HepG2 (cell line): ENCODE measurements at regions not wholly inside any gene's neighbourhood (a gene's known extent, or its start where the extent isn't known, plus 50 kb on each side); places are given as distances from the start of the nearest gene placed in this dataset.

Experiments used
- ATAC-seq: fragments of 200-7000 bp; cut with Tn5 transposase; 3 replicates; pipeline ENCODE4 v1.9.1; 2020; ENCODE audit warnings: mild to moderate bottlenecking, moderate library complexity
- BruUV-seq: library from RNA; stranded (reverse); fragments of 400-500 nt; replicated peaks from 2 replicates; lab custom pipeline; 2021; lab: Mats Ljungman, UMichigan
- CTCF ChIA-PET: fragments of 300-600 bp; formaldehyde crosslinking; extraction: SDS; loops from one replicate; lab custom pipeline; 2021; ENCODE audit warnings: low total read pairs, inconsistent platforms, low intra/inter-chr PET ratio; lab: Yijun Ruan, JAX
- POLR2A ChIA-PET: fragments of 350-600 bp; sonication (Branson Sonifier 250); formaldehyde crosslinking; loops from one replicate; lab custom pipeline; 2020; ENCODE audit warnings: antibody characterized with exemption, inconsistent platforms; lab: Yijun Ruan, JAX
- DNase-seq: peaks from one replicate; pipeline ENCODE4 v3.0.0-alpha.2; 2015; ENCODE audit warnings: low spot score
- FAIRE-seq: peaks from 3 replicates; lab custom pipeline; 2011; peaks lifted over from hg19 to GRCh38; lab: Jason Lieb, UNC
- H2AFZ ChIP-seq: one replicate; pipeline ENCODE4 v1.6.1; 2011; ENCODE audit warnings: low read length, inconsistent platforms
- H3K27ac ChIP-seq: fragments of 300-600 bp; 3 replicates; pipeline ENCODE4 v1.8.0; 2011; ENCODE audit warnings: mixed run types, mild to moderate bottlenecking, mixed read lengths, low read length, inconsistent platforms; ENCODE audit not compliant: insufficient read depth; ENCODE audit errors: extremely low read length
- H3K27me3 ChIP-seq, 2 experiments: fragments of 200-600 bp in 1 of 2; 2 replicates in 1 of 2; 3 replicates in 1 of 2; pipeline versions ENCODE4 v1.6.0 to v1.8.0; 2011; ENCODE audit warnings: low read length in 2 of 2, mild to moderate bottlenecking in 2 of 2, moderate library complexity in 2 of 2, inconsistent platforms in 1 of 2; ENCODE audit not compliant: insufficient read depth in 2 of 2, control insufficient read depth in 1 of 2
- H3K36me3 ChIP-seq, 2 experiments: fragments of 200-600 bp in 1 of 2; replicated peaks in 1 of 2; 2 replicates in 1 of 2; 3 replicates in 1 of 2; pipeline versions ENCODE4 v1.5.1 to v1.8.0; 2011; ENCODE audit warnings: low read length in 2 of 2, inconsistent platforms in 1 of 2; ENCODE audit not compliant: insufficient read depth in 2 of 2, control insufficient read depth in 1 of 2
- H3K4me1 ChIP-seq: 2 replicates; pipeline ENCODE4 v1.5.1; 2012; ENCODE audit warnings: low read length, inconsistent platforms; ENCODE audit not compliant: insufficient read depth
- H3K4me2 ChIP-seq: 2 replicates; pipeline ENCODE4 v1.6.0; 2011; ENCODE audit warnings: low read depth, low read length, inconsistent platforms
- H3K4me3 ChIP-seq, 3 experiments: fragments of 200-600 bp in 1 of 3; sonication (generic), shearing (Covaris generic) in 1 of 3; replicated peaks in 1 of 3; 2 replicates each; pipeline ENCODE4 v1.5.1; 2011 to 2016; ENCODE audit warnings: low read length in 3 of 3, inconsistent platforms in 2 of 3, low read depth in 2 of 3, mild to moderate bottlenecking in 2 of 3, control low read depth in 1 of 3, mixed read lengths in 1 of 3; ENCODE audit not compliant: insufficient read depth in 1 of 3
- H3K79me2 ChIP-seq: one replicate; pipeline ENCODE4 v1.6.1; 2011; ENCODE audit warnings: low read length, inconsistent platforms; ENCODE audit not compliant: insufficient read depth
- H3K9ac ChIP-seq: 2 replicates; pipeline ENCODE4 v1.6.0; 2011; ENCODE audit warnings: mild to moderate bottlenecking, low read depth, low read length, inconsistent platforms; ENCODE audit not compliant: insufficient read depth
- H3K9me3 ChIP-seq: 2 replicates; pipeline ENCODE4 v1.5.1; 2012; ENCODE audit warnings: mild to moderate bottlenecking, low read length
- H4K20me1 ChIP-seq: 2 replicates; pipeline ENCODE4 v1.6.0; 2011; ENCODE audit warnings: inconsistent platforms, mild to moderate bottlenecking, low read length, moderate library complexity; ENCODE audit not compliant: insufficient read depth
- FOXK2 ChIP-seq: fragments of 450-650 bp; IDR thresholded peaks from 2 replicates; pipeline ENCODE4 v1.6.1; 2016
- FOXP1 ChIP-seq, 2 experiments: fragments of 450-650 bp in 1 of 2; IDR thresholded peaks; 2 replicates each; pipeline ENCODE4 v1.6.1; 2017 to 2018; ENCODE audit warnings: antibody characterized with exemption in 1 of 2
- HCFC1 ChIP-seq: fragments of 150-350 bp; IDR thresholded peaks from 2 replicates; pipeline ENCODE4 v1.6.1; 2014; ENCODE audit warnings: low read depth, low read length
- HOXD1 ChIP-seq: sonication (generic); formaldehyde crosslinking; IDR thresholded peaks from 2 replicates; pipeline ENCODE4 v1.5.0; 2020; ENCODE audit warnings: missing genetic modification reagents
- NR2C2 ChIP-seq: sonication (generic); formaldehyde crosslinking; IDR thresholded peaks from 2 replicates; pipeline ENCODE4 v1.4.0; 2020; ENCODE audit warnings: missing genetic modification reagents, mild to moderate bottlenecking, moderate library complexity, borderline replicate concordance
- PHB2 ChIP-seq: fragments of 450-650 bp; IDR thresholded peaks from 2 replicates; pipeline ENCODE4 v1.6.1; 2018; ENCODE audit not compliant: partially characterized antibody
- PPARG ChIP-seq: conservative IDR thresholded peaks from 2 replicates; pipeline ENCODE4 v1.6.1; 2016; ENCODE audit warnings: missing biosample characterization, missing genetic modification reagents
- RXRA ChIP-seq: sonication (generic); formaldehyde crosslinking; IDR thresholded peaks from 2 replicates; pipeline ENCODE4 v1.5.1; 2020; ENCODE audit warnings: missing genetic modification reagents
- SRF ChIP-seq: IDR thresholded peaks from 2 replicates; pipeline ENCODE4 v1.6.1; 2011; ENCODE audit warnings: mild to moderate bottlenecking, low read depth, low read length, moderate library complexity
- TMF1 ChIP-seq: sonication (generic); formaldehyde crosslinking; IDR thresholded peaks from 2 replicates; pipeline ENCODE4 v1.8.1; 2022; ENCODE audit warnings: low read depth, missing genetic modification reagents
- ZC3H13 ChIP-seq: sonication (generic); formaldehyde crosslinking; IDR thresholded peaks from 2 replicates; pipeline ENCODE4 v1.8.1; 2023; ENCODE audit warnings: mild to moderate bottlenecking, missing genetic modification reagents, moderate library complexity
- ZKSCAN1 ChIP-seq: fragments of 150-350 bp; IDR thresholded peaks from 2 replicates; pipeline ENCODE4 v1.6.1; 2014; ENCODE audit warnings: low read length
- ZNF224 ChIP-seq: sonication (generic); formaldehyde crosslinking; IDR thresholded peaks from 2 replicates; pipeline ENCODE4 v1.5.0; 2020; ENCODE audit warnings: mild to moderate bottlenecking, missing genetic modification reagents
- ZNF282 ChIP-seq: fragments of 450-650 bp; IDR thresholded peaks from 2 replicates; pipeline ENCODE4 v1.6.1; 2018; ENCODE audit not compliant: partially characterized antibody
- ZNF430 ChIP-seq: sonication (generic); formaldehyde crosslinking; IDR thresholded peaks from 2 replicates; pipeline ENCODE4 v1.9.0; 2021; ENCODE audit warnings: mild to moderate bottlenecking, missing genetic modification reagents
- WGBS: methylation state at CpG from one replicate; pipeline ENCODE4 v1.1.6; 2017; ENCODE audit warnings: low lambda C conversion rate; 5-methylcytosine and 5-hydroxymethylcytosine counted together
- in situ Hi-C: cut with HindIII; loops from 2 replicates; pipeline ENCODE4 v1.10.0; 2017; ENCODE audit warnings: low pct_unique_long_range_greater_than_20kb; ENCODE audit not compliant: extremely low pct_ligation_motif_present
- intact Hi-C: fragments of 100-400 bp; cut with micrococcal nuclease; formaldehyde crosslinking; loops from one replicate; pipeline ENCODE4 v1.10.0; 2022; ENCODE audit not compliant: unreplicated experiment
- TF ChIP-seq, protein P1 (sequence below): sonication (generic); formaldehyde crosslinking; IDR thresholded peaks from 2 replicates; pipeline ENCODE4 v1.4.0; 2020; ENCODE audit warnings: mild to moderate bottlenecking, missing genetic modification reagents
- TF ChIP-seq, protein P2 (sequence below): sonication (generic); formaldehyde crosslinking; IDR thresholded peaks from 2 replicates; pipeline ENCODE4 v1.5.0; 2020; ENCODE audit warnings: mild to moderate bottlenecking, missing genetic modification reagents, moderate library complexity
- TF ChIP-seq, protein P3 (sequence below): sonication (generic); formaldehyde crosslinking; IDR thresholded peaks from 2 replicates; pipeline ENCODE4 v1.8.0; 2023; ENCODE audit warnings: mild to moderate bottlenecking, missing genetic modification reagents

DNA sequence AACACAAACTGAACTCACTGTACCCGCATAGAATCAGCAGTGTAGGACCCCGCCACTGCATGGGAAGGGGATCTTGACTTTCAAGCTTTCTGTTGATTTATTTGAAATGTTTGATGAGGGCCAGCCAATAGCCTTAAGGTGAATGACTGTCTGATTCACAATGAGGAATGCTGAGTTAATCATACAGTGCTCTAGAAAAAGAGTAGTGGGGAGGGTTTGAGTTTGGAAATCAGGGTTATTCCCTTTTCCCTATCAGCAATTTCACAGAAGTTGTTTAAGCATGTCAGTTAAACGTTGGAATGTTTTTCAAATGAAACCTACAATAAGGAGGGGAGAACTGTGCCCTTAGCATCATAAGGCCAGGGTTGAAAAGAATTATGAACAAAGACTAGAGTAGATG, 937.5 kb downstream of the GRID1 start:
- H4K20me1 ChIP-seq = no peaks in the 10 kb centered on the region
- DNase-seq = no peak
- ChIA-PET POLR2A (no interaction called here), CTCF (no interaction called here)
- no peak overlapping the region for H3K4me3 ChIP-seq
- intact Hi-C loops = no loop called here
- H3K4me1 ChIP-seq = no peaks in the 10 kb centered on the region
- H3K9me3 ChIP-seq = no peaks in the 10 kb centered on the region
- WGBS = 18% methylated on average over 3 of the region's 3 CpGs
- FAIRE-seq = no peak
- no peaks in the 10 kb centered on the region; a peak in 1 of 5 replicates for H3K27me3 ChIP-seq
- H2AFZ ChIP-seq = no peak overlapping the region
- H3K36me3 ChIP-seq = no peaks in the 10 kb centered on the region
- ATAC-seq = no peak
- no peak for TF ChIP-seq NR2C2 (CRISPR knock-in tag)
- no peak for TF ChIP-seq PPARG (CRISPR knock-in tag)
- no peak for TF ChIP-seq ZNF224 (CRISPR knock-in tag)
- TF ChIP-seq RXRA (CRISPR knock-in tag) = no peak
- TF ChIP-seq SRF = no peak
- no peak for TF ChIP-seq PHB2
- TF ChIP-seq, protein P1, sequence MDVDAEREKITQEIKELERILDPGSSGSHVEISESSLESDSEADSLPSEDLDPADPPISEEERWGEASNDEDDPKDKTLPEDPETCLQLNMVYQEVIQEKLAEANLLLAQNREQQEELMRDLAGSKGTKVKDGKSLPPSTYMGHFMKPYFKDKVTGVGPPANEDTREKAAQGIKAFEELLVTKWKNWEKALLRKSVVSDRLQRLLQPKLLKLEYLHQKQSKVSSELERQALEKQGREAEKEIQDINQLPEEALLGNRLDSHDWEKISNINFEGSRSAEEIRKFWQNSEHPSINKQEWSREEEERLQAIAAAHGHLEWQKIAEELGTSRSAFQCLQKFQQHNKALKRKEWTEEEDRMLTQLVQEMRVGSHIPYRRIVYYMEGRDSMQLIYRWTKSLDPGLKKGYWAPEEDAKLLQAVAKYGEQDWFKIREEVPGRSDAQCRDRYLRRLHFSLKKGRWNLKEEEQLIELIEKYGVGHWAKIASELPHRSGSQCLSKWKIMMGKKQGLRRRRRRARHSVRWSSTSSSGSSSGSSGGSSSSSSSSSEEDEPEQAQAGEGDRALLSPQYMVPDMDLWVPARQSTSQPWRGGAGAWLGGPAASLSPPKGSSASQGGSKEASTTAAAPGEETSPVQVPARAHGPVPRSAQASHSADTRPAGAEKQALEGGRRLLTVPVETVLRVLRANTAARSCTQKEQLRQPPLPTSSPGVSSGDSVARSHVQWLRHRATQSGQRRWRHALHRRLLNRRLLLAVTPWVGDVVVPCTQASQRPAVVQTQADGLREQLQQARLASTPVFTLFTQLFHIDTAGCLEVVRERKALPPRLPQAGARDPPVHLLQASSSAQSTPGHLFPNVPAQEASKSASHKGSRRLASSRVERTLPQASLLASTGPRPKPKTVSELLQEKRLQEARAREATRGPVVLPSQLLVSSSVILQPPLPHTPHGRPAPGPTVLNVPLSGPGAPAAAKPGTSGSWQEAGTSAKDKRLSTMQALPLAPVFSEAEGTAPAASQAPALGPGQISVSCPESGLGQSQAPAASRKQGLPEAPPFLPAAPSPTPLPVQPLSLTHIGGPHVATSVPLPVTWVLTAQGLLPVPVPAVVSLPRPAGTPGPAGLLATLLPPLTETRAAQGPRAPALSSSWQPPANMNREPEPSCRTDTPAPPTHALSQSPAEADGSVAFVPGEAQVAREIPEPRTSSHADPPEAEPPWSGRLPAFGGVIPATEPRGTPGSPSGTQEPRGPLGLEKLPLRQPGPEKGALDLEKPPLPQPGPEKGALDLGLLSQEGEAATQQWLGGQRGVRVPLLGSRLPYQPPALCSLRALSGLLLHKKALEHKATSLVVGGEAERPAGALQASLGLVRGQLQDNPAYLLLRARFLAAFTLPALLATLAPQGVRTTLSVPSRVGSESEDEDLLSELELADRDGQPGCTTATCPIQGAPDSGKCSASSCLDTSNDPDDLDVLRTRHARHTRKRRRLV (CRISPR knock-in tag) = no peak
- no peak for TF ChIP-seq ZKSCAN1
- no peak for TF ChIP-seq TMF1 (CRISPR knock-in tag)
- TF ChIP-seq, protein P2, sequence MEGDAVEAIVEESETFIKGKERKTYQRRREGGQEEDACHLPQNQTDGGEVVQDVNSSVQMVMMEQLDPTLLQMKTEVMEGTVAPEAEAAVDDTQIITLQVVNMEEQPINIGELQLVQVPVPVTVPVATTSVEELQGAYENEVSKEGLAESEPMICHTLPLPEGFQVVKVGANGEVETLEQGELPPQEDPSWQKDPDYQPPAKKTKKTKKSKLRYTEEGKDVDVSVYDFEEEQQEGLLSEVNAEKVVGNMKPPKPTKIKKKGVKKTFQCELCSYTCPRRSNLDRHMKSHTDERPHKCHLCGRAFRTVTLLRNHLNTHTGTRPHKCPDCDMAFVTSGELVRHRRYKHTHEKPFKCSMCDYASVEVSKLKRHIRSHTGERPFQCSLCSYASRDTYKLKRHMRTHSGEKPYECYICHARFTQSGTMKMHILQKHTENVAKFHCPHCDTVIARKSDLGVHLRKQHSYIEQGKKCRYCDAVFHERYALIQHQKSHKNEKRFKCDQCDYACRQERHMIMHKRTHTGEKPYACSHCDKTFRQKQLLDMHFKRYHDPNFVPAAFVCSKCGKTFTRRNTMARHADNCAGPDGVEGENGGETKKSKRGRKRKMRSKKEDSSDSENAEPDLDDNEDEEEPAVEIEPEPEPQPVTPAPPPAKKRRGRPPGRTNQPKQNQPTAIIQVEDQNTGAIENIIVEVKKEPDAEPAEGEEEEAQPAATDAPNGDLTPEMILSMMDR = no peak
- no peak for TF ChIP-seq ZC3H13
- no peak for TF ChIP-seq FOXK2
- no peak for TF ChIP-seq ZNF282
- no peak for TF ChIP-seq ZNF430 (CRISPR knock-in tag)
- no peak for TF ChIP-seq HOXD1 (CRISPR knock-in tag)
- no peak for TF ChIP-seq HCFC1
- TF ChIP-seq, protein P3, sequence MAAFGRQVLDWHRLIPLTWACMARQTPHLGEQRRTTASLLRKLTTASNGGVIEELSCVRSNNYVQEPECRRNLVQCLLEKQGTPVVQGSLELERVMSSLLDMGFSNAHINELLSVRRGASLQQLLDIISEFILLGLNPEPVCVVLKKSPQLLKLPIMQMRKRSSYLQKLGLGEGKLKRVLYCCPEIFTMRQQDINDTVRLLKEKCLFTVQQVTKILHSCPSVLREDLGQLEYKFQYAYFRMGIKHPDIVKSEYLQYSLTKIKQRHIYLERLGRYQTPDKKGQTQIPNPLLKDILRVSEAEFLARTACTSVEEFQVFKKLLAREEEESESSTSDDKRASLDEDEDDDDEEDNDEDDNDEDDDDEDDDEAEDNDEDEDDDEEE (CRISPR knock-in tag) = no peak
- TF ChIP-seq FOXP1 (IDR thresholded peaks at IDR 0.05) = no peak
- no peak for TF ChIP-seq FOXP1 (CRISPR knock-in tag; IDR thresholded peaks at IDR 0.05)
- H3K79me2 ChIP-seq = no peaks in the 10 kb centered on the region
- in situ Hi-C loops = no loop called here
- no peak overlapping the region for H3K9ac ChIP-seq
- BruUV-seq = no TSS peak
- H3K27ac ChIP-seq = no peak overlapping the region
- H3K4me2 ChIP-seq = no peak overlapping the region
